Fibroblast of skin of left quadriceps (primary cell): ENCODE measurements at regions not wholly inside any gene's neighbourhood (a gene's known extent, or its start where the extent isn't known, plus 50 kb on each side); places are given as distances from the start of the nearest gene placed in this dataset.

Experiments used
- DNase-seq, 2 experiments: peaks; one replicate each; pipeline ENCODE4 v3.0.0-alpha.2; 2013; ENCODE audit warnings: low read depth in 2 of 2

- DNase-seq = no peak
Observed at GRCh38 chr3:194738254-194739093, 52.8 kb downstream of the FAM43A start.

- no peak for DNase-seq
Observed at GRCh38 chr3:194739498-194740284, 54.0 kb downstream of the FAM43A start.

GRCh38 chr3:194740859-194741491 lies 55.3 kb downstream of the FAM43A start:
- peak; percentile 34 to 39 for DNase-seq

GRCh38 chr3:194741916-194742315 lies 56.2 kb downstream of the FAM43A start:
- no peak for DNase-seq

- DNase-seq = no peak
Observed at GRCh38 chr3:194744826-194745225, 59.1 kb downstream of the FAM43A start.

GRCh38 chr3:194745422-194746184 lies 59.9 kb downstream of the FAM43A start:
- no peak for DNase-seq

DNA sequence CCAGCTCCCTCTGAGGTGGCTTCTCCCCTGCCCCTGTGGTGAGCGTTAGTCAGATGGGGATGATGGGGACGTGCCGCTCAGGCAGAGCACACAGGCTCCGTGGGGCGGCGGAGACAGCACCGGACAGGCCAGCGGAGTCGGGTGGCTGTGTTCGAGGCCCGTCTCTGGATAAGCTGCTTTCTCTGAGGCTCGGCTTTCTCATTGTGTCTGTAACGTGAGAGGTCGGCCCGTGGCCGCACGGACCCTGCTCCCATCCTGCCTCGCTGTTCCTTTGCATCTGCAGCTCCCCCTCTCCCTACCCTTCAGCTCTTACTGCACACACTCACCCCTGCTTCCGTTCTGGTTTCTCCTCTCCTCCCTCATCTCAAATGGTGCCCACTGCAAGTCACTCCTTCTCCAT lies 62.5 kb downstream of the FAM43A start:
- DNase-seq = no peak

- DNase-seq = no peak
Observed at GRCh38 chr3:194749631-194750490, 64.2 kb downstream of the FAM43A start.

- DNase-seq = no peak
Observed at GRCh38 chr3:194750491-194750828, 64.8 kb downstream of the FAM43A start.

- no peak for DNase-seq
Observed at GRCh38 chr3:194755671-194756459, 70.2 kb downstream of the FAM43A start.

- no peak for DNase-seq
Observed at GRCh38 chr3:194756460-194756779, 70.7 kb downstream of the FAM43A start.

GRCh38 chr3:194756791-194757325 lies 71.2 kb downstream of the FAM43A start:
- DNase-seq = no peak

DNA sequence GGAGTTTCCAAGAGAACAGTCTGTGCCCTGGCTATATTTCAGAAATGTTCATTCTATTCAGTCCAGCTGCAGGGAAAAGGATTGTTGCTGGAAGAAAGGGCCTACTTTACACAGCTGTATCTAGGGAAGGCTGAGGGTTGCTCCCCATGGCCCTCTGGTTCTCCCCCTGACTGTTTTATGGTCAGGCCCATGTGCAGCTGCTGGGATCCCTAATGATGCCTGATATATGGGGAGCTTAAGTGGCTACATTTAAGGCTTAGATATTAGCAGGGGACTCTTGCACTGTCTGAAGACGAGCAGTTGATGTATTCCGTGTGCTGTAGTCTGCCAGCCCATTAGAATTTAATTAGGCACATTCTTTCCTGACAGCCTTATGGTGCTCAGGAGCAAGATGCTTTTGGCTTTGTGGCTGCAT lies 72.0 kb downstream of the FAM43A start:
- DNase-seq = peak; percentile 17 to 22

GRCh38 chr3:194758716-194759115 lies 73.0 kb downstream of the FAM43A start:
- no peak for DNase-seq

DNA sequence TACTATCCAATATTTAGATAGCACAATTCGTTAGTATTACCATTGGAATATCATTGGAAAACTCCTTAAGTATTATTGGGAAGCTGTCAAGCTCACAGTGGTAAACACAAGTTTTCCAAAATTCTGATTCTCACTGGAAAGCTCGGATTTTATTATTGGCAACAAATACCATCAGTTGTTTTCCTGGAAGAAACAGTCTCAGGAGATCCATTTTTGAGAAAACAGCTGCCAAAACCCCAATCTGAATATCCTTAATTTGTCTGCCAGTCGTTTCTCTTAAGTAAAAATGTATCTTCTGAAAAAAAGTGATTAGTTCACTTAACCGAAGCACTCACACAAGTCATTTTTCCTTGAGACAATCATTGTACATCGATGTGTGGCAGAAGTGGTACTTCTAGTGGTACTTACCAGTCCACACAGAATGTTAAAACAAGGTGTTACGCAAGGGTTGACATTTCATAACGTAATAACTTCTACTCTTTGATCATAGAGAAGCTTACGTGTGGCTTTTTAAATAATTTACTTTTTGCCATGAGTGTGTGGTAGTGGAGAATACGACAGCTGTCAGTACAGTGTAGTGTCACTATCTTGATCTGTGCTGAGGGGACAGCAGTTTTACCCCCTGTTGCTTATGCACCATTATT lies 74.9 kb downstream of the FAM43A start:
- no peak for DNase-seq

DNA sequence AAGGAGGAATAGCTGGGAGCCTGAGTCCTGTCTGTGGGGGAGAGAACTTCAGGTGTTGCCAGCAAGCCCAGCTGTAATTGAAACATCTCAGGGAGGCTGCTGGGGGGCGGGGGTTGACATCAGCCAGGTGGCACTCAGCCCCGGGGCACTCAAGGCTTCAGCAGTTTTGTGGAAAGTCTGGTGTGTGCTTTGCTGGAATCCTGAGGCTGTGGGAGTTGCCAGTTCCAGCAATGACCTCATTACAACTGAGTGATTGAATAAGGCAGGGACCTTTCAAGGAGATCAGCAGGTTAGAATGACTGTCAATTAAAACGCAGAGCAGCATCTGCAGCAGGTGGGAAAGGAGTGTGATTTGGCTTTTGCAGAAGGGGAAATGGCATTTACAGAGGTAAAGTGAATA lies 75.7 kb downstream of the FAM43A start:
- DNase-seq = no peak

DNA sequence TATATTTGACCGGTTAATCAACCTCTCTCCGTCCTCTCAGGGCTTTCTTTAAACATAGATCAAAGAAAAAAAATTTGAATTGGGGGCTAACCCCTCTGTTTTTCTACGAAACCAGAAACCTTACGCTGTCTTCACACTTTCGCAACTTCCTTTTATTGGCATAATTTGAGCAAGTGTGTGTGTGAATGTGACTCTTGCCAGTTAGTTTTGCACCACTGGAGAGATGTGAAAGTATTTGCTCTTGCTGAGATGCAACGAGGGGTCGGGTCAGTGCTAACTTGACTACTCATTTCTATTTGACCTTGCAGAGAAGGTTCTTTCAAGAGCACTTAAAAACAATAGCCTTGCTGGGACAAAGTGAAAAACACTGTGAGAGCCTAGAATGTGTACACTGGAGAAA lies 81.2 kb downstream of the FAM43A start:
- DNase-seq = no peak

GRCh38 chr3:194767446-194768207 lies 81.9 kb downstream of the FAM43A start:
- no peak for DNase-seq

DNA sequence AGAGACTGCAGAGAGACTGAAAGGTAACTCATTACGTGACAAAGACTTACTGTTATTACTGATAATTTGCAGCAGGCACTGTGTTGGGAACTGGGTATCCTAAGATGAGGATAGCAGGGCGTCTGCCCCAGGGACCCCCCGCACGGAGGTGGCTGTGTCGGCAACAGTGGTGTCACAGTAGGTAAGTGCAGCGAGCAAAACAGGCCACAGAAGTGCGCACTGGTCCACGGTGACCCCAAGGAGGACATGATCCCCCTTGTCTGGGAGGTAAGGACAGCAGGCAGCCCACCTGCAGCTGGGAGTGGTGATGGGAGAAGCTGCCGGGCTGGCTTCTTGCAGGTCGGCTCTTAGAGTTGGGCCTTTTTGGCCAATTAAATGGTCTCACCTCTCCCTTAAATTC lies 82.9 kb downstream of the FAM43A start:
- no peak for DNase-seq
